Activated naive CD8-positive, alpha-beta T cell treated with anti-CD3 and anti-CD28 coated beads for 36 hours (primary cell): ENCODE measurements at regions not wholly inside any gene's neighbourhood (a gene's known extent, or its start where the extent isn't known, plus 50 kb on each side); places are given as distances from the start of the nearest gene placed in this dataset.

Experiments
- DNase-seq: peaks from one replicate; pipeline ENCODE4 v3.0.0; 2021
- H3K27ac Mint-ChIP-seq: one replicate; pipeline ENCODE4 v1.8.0; 2022; ENCODE audit warnings: mild to moderate bottlenecking, moderate library complexity, mixed read lengths
- H3K27me3 Mint-ChIP-seq: one replicate; pipeline ENCODE4 v1.8.0; 2022; ENCODE audit warnings: mild to moderate bottlenecking, mixed read lengths
- H3K36me3 Mint-ChIP-seq: one replicate; pipeline ENCODE4 v1.8.0; 2021; ENCODE audit warnings: mild to moderate bottlenecking, mixed read lengths
- H3K4me1 Mint-ChIP-seq: one replicate; pipeline ENCODE4 v1.8.0; 2021; ENCODE audit warnings: mixed read lengths
- H3K4me3 Mint-ChIP-seq: one replicate; pipeline ENCODE4 v1.8.0; 2022; ENCODE audit warnings: mild to moderate bottlenecking, moderate library complexity, mixed read lengths
- H3K9me3 Mint-ChIP-seq: one replicate; pipeline ENCODE4 v1.8.0; 2022; ENCODE audit warnings: mixed read lengths

DNA sequence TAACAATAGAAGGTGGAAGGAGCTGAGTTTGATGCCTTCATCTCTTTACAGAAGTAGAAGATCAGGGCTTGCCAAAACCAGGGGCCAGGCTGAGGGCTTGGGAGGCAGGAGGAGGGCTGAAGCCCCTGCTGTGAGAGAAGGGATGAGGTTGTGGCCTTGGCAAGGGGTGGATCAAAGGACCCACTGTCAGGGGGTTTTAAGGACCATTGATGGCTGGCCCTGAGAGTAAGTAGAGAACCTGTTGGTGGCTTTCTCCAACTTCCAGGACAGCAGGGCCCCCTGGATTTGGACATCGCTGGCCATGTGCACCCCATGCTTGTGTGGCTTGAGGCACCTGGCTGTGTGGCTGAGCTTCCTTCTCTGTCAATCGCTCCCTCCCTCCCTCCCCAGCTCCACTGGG, 927.7 kb downstream of the TBC1D22A start:
- Mint-ChIP-seq H3K4me1 (no peaks in the 10 kb centered on the region), H3K27ac (no peak overlapping the region), H3K9me3 (no peaks in the 10 kb centered on the region), H3K36me3 (no peaks in the 10 kb centered on the region), H3K27me3 (peaks cover 6% of the 10 kb centered on the region), H3K4me3 (no peak overlapping the region)
- no peak for DNase-seq

DNA sequence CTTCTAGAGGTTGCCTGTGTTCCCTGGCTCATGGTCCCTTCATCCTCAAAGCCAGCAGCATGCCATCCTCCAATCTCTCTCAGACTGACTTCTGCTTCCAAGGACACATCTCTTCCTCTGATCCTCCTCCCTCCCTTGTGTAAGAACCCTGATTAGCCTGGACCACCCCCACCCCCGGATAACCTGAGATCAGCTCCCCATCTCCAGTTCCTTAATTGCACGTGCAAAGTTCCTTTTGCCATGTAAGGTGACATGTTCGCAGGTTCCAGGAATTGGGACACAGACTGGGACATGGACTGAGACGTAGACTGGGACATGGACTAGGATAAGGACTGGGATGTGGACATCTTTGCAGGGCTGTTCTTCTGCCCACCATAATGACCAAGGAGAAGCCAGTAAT, 925.3 kb downstream of the TBC1D22A start:
- Mint-ChIP-seq H3K9me3 (peaks cover 5% of the 10 kb centered on the region), H3K36me3 (no peaks in the 10 kb centered on the region), H3K27ac (no peak overlapping the region), H3K4me1 (no peaks in the 10 kb centered on the region), H3K27me3 (peaks cover 6% of the 10 kb centered on the region), H3K4me3 (no peak overlapping the region)
- DNase-seq = no peak

DNA sequence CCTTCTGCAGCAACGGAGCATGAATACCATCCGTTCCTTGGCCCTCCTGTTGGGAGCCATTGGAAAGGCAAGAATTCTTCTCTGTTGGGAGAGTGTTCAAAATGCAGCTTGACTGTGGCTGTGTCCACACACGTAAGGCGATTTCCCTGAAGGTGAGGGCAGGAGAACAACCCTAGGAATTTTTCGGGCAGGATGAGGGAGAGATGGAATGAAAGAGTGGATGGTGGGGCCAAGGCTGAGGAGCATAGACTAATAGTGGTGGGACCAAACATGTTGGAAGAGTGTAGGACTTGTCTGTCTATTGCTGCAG, 924.9 kb downstream of the TBC1D22A start:
- no peak for DNase-seq
- H3K27me3 Mint-ChIP-seq = peaks cover 6% of the 10 kb centered on the region
- H3K4me1 Mint-ChIP-seq = no peaks in the 10 kb centered on the region
- peaks cover 5% of the 10 kb centered on the region for H3K9me3 Mint-ChIP-seq
- no peak overlapping the region for H3K27ac Mint-ChIP-seq
- no peaks in the 10 kb centered on the region for H3K36me3 Mint-ChIP-seq
- no peak overlapping the region for H3K4me3 Mint-ChIP-seq

DNA sequence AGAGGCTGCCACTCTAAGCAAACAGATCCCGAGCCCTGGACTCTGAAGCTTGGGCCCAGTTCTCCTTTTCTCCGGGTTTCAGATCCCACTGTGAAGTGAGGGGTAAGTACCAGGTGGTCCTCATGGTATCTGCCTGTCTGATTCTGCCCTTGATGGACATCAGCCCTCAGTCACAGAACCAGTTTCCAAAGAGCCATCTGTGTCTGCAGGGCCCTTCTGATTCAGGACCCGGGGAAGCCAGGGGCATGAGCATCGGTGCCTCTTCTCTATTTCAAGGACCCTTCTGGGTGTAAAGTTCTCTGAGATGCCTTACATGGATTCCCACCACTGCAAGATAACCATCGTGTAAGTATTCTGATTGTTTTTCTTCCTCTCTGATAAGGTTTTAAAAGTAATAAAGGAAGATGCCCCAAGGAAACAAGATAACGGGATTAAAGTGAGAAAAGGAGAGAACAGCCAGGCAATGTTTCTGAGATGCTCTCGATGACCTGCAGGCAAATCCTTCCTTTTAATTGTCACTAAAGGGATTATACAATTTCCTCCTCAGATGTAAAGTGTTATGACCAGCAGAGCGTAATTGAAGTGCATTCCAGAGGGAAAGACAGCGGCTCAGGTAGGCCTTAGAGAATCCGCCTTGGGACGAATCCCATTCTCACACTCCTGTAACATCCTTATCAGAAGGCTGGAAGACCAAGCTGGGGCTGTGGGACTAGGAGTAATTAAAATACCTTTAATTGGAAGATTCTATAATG, 924.3 kb downstream of the TBC1D22A start:
- H3K36me3 Mint-ChIP-seq = no peaks in the 10 kb centered on the region
- DNase-seq = no peak
- no peaks in the 10 kb centered on the region for H3K4me1 Mint-ChIP-seq
- peaks cover 5% of the 10 kb centered on the region for H3K9me3 Mint-ChIP-seq
- H3K4me3 Mint-ChIP-seq = no peak overlapping the region
- no peak overlapping the region for H3K27ac Mint-ChIP-seq
- H3K27me3 Mint-ChIP-seq = peaks cover 6% of the 10 kb centered on the region

DNA sequence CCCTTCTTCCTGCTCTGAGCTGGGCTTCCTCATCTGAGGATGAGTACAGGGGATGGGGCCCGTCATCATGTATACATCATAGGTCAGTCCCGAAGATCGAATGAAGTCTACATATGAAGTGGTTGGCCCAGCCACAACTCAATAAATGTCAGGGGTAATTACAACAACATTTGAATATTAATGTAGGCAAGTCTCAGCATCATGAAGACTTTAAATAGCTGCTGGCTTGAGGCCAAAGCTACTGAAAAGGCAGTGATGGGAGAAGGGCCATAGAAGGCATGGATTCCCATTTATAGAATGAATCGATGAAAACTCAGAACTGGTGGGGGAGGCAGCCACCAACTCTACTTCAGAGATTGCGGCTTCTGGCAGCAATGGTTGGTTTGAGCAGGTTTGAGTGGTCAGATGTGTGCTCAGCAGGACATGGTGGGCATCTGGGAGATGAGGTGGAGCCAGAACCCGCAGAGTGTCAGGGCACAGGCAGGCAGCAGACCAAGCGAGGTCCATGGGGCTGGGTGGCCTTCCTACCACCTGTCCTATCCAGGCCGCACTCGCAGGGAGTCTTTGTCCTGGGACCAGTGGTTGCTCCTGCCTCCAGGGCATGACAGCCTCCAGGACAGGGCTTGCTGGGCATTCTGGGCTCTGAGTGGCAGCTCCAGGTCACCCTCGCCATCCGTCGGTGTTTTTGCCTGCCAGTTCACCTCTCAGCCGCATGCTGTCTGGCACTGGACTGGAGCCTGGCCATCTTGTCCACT, 919.1 kb downstream of the TBC1D22A start:
- Mint-ChIP-seq H3K9me3 (peaks cover 5% of the 10 kb centered on the region), H3K4me3 (no peak overlapping the region), H3K36me3 (no peaks in the 10 kb centered on the region), H3K27me3 (peaks cover 3% of the 10 kb centered on the region), H3K4me1 (no peaks in the 10 kb centered on the region), H3K27ac (no peak overlapping the region)
- DNase-seq = no peak

DNA sequence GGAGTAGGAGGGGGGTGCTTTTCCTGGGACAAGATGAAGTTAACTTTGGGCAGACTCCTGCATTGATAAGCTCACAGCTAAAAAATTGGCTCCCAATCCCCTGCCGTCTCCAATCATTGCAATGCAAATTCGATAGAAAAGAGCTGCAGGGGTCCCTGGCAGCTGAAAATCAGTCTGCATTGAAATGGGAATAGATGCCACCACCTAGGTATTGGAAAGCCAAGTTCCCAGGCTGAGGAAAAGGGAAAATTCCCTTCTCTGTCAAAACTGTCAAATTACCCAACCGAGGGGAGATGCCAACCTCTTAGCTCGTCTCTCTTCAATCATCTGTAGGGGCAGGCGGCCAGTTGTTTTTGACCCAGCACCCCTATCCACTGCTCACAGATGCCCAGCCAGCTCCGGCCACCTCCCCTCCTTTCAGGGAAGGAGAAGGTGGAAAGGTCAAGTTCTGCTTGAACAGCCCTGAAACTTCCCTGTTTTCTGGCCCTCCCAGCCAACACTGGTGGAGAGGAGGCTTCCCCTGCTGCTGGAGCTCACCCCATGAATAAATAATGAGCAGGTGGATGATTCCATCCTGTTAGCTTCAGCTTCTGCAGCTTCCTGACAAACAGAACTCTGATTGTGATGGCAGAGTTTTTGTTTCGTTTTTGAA, 916.3 kb downstream of the TBC1D22A start:
- Mint-ChIP-seq H3K36me3 (no peaks in the 10 kb centered on the region), H3K9me3 (peaks cover 2% of the 10 kb centered on the region), H3K4me3 (no peak overlapping the region), H3K27ac (no peak overlapping the region), H3K27me3 (peaks cover 3% of the 10 kb centered on the region), H3K4me1 (peaks cover 2% of the 10 kb centered on the region)
- no peak for DNase-seq

DNA sequence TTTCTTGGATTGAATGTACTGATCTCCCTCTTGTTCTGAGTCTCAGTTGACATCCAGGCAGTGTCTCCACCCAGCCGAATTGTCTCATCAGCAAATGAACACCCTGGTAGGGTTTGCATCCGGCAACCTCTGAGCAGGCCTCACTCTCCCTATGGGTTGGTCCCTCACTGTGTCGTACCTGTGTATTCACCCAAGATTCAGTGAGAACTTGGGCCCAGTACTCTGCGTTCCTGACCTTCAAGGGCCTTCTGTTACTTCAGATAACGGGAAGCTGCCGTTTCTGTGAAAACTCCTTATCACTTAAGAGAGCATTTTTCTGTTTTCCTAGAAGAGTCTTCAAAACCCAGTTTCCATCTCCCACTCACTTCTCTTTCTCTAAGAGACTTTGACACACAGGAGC, 915.6 kb downstream of the TBC1D22A start:
- Mint-ChIP-seq H3K36me3 (no peaks in the 10 kb centered on the region), H3K4me3 (no peak overlapping the region), H3K9me3 (no peaks in the 10 kb centered on the region), H3K27me3 (peaks cover 3% of the 10 kb centered on the region), H3K27ac (no peak overlapping the region), H3K4me1 (peaks cover 2% of the 10 kb centered on the region)
- no peak for DNase-seq

DNA sequence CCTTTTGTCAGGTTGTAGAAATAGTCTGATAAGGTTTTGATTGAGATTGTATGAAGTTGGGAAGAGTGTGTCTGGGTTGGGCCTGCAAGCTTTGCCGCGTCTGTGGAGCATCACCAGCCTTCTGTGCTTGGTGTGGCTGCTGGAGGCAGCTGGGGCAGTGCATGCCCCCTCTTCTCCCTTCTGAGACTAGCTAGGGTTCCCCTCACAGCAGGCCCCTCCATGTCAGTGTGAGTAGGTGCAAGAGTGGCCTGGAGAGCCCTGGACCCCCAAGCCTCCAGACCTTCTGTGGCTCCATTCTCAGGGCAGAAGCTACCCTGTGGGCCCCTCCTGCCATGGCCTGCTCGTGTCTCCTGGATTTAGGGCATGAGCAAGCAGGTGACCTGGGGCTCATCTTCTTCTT, 914.2 kb downstream of the TBC1D22A start:
- Mint-ChIP-seq H3K36me3 (no peaks in the 10 kb centered on the region), H3K4me3 (no peak overlapping the region)

DNA sequence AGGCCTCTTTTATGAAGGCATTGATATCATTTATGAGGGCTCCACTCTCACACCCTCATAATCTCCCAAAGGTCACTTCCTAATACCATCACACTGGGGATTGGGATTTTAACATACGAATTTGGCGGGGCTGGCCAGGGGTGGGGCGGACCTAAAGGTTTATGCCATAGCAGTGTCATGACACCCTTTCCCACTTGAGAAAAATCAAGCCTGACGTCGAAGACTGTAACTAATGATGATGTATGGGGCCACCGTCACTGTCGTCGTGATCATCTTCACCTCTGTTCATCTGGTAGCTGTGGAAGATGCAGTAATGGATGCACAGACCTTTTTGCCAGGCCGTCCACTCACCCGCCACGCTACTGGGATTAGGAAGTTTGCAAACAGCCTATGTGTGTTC, 912.1 kb downstream of the TBC1D22A start:
- no peak overlapping the region for H3K27ac Mint-ChIP-seq
- H3K9me3 Mint-ChIP-seq = peaks cover 1% of the 10 kb centered on the region
- H3K4me3 Mint-ChIP-seq = no peak overlapping the region
- H3K36me3 Mint-ChIP-seq = no peaks in the 10 kb centered on the region
- no peak for DNase-seq
- H3K27me3 Mint-ChIP-seq = peaks cover under 1% of the 10 kb centered on the region
- peaks cover 2% of the 10 kb centered on the region for H3K4me1 Mint-ChIP-seq

More for the DNA sequence above, 914.2 kb downstream of the TBC1D22A start:
- Mint-ChIP-seq H3K9me3 (no peaks in the 10 kb centered on the region), H3K27ac (no peak overlapping the region), H3K4me1 (peaks cover 2% of the 10 kb centered on the region), H3K27me3 (peaks cover 3% of the 10 kb centered on the region)
- DNase-seq = no peak

DNA sequence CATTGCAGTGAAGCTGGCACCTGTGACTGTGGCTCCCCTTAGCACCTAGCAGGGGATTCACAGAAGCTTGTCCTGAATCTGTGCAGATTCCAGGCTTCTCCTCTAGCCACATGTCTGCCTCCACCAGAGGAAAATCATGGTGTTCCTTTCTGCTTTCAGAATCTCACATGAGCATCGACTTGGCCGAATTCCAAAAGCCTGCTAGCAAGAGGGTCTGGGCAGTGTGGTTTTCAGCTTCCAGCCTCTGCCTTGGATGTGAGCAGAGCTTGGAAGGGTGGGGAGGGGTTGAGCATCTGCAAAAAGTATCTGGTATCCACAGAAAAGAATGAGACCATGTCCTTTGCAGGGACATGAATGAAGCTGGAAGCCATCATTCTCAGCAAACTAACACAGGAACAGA, 911.1 kb downstream of the TBC1D22A start:
- Mint-ChIP-seq H3K4me3 (no peak overlapping the region), H3K27ac (no peak overlapping the region), H3K9me3 (peaks cover 1% of the 10 kb centered on the region), H3K4me1 (peaks cover 2% of the 10 kb centered on the region), H3K27me3 (no peaks in the 10 kb centered on the region), H3K36me3 (no peaks in the 10 kb centered on the region)
- DNase-seq = no peak

DNA sequence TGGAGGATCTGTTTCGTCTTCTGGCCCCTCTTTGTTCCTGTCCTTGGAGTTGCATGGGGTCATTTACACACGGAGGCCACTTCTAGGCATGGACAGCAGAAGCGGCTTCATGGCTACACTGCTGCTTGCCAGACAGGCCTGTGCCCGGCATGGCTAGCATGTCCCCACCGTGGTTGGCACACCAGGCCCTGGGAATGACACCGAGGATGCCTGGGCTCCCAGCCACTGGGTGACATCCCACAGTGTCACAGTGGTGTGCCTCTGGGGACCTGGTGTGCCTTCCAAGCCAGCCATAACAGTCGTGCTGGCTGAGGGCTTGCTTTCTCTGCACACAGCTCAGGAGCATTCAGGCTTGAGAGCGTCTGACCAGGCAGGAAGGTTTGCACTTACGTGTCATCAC, 910.1 kb downstream of the TBC1D22A start:
- H3K36me3 Mint-ChIP-seq = no peaks in the 10 kb centered on the region
- H3K9me3 Mint-ChIP-seq = peaks cover 1% of the 10 kb centered on the region
- DNase-seq = no peak
- H3K4me1 Mint-ChIP-seq = peaks cover 2% of the 10 kb centered on the region
- no peak overlapping the region for H3K27ac Mint-ChIP-seq
- H3K4me3 Mint-ChIP-seq = no peak overlapping the region
- no peaks in the 10 kb centered on the region for H3K27me3 Mint-ChIP-seq

DNA sequence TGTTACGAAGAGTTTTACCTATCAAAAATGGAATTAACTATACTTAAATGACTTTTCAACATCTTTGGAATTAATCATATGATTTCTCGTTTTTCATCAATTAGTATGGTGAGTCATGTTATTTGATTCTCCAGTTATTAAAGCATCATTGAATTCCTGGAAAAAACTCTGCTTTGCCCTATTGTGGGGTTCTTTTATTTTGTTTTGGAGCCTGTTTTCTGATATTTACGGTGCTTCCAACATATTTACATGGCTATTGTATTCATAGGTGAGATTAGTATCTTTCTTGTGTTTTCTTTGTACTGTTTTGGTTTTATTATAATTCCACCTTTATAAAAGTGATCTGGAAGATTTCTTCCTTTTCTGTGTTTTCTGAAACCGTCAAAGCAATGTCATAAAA, 902.7 kb downstream of the TBC1D22A start:
- Mint-ChIP-seq H3K36me3 (no peaks in the 10 kb centered on the region), H3K27me3 (no peaks in the 10 kb centered on the region), H3K4me1 (no peaks in the 10 kb centered on the region), H3K9me3 (peaks cover 4% of the 10 kb centered on the region), H3K4me3 (no peak overlapping the region), H3K27ac (no peak overlapping the region)
- no peak for DNase-seq

DNA sequence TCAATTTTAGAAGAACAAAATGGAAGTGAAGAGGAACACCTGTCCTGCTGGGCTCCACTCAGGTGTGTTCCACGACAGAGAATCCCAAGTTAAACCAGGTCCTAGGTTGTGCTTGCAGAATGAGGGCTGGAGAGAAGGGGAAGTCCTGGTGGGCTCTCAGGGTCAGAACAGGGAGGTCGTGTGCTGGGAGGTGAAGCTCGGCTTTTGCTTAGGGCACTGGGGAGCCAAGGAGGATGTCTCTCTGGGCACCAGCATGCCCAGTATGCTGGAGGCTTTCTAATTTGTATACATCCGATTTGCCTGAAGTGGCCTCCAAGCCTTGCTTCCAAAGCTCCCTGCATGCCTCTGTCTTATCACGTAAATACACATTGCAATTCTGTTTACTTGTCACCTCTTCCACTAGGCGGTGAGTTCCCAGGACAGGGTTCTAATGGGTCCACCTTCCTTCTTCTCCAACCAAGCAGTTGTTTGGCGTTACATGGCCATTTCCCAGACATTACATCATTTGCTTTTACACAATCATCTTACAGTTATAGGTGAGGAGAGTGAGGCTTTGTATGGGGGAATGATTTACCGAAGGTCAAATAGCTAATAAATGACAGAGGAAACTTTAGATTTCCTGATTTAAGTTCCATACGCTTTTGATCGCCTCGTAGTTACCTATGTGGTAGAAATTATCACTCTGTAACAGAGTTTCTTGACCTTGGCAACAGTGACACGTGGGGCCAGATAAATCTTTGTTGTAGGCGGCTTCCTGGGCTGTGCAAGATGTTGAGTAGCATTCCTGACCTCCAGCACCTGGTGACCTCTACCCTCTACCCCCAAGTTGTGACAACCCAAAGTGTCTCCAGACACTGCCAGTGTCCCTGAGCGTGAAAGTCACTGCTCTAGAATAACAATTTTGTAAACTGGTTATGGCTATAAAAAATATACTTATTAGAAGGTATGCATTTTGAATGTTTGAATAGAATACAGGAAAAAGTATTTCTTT, 901.5 kb downstream of the TBC1D22A start:
- Mint-ChIP-seq H3K4me3 (no peak overlapping the region), H3K27ac (no peak overlapping the region), H3K36me3 (no peaks in the 10 kb centered on the region), H3K27me3 (no peaks in the 10 kb centered on the region), H3K9me3 (peaks cover 2% of the 10 kb centered on the region), H3K4me1 (no peaks in the 10 kb centered on the region)
- DNase-seq = no peak

DNA sequence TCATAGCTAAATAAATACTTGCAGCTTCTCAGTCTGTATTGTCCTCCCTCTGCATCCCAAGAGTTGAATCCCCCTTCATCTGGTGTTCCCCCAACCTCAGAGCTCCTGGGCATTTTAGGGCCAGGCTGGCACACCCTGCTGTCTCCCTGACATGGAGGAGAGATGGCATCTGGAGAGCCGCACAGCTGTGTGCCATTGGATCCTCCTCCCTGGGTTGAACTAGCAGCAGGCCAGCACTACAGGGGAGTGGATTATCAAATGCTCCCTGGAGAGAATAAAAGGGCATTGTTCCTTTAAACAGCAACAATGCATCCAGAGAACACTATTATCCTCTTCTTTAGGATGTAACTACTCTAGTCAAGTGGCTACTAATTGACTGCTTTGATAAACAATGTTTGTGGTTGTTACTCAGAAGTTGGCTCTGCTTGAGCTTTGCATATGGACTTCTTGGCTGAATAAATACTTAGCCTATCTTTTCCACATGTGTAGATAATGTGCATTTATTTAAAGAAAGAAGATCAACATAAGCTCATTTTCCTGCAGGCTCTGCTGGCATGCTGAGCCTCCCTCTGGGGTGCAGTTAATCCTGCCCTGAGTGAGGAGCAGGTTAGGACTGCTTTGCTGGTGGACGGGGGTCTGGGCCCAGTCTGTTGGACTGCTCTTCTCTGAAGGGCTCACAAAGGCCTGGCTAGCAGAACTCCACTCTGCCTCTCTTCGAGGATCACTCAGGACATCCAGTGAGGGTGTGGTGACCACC, 897.2 kb downstream of the TBC1D22A start:
- H3K4me1 Mint-ChIP-seq = no peaks in the 10 kb centered on the region
- no peaks in the 10 kb centered on the region for H3K36me3 Mint-ChIP-seq
- H3K27ac Mint-ChIP-seq = no peak overlapping the region
- DNase-seq = no peak
- H3K9me3 Mint-ChIP-seq = peaks cover 2% of the 10 kb centered on the region
- no peak overlapping the region for H3K4me3 Mint-ChIP-seq
- no peaks in the 10 kb centered on the region for H3K27me3 Mint-ChIP-seq
